ENCODE measurements at regions not wholly inside any gene's neighbourhood (a gene's known extent, or its start where the extent isn't known, plus 50 kb on each side); places are given as distances from the start of the nearest gene placed in this dataset.

DNA sequence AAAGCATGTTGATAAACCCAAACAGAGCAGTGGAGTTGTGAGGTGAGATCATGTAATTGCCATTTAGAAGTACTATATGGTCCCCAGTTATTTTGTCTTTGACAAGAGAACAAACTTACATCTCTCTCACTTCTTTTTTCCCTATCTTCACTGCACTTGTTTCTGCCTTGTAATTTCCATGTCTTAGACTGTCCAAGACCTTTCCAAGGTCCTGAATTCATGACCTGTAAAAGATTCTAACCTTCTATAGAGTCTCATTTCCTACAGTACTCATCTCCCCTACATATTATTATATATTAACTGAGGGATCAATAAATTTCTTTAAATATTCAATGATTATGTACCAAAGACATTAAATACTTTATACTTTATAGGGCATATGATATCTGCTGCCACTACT lies 295.3 kb upstream of the KIF2B start:
- Histone ChIP-seq H3K27ac (ENCODE audit: low read length) (no peak overlapping the region), H3K4me3 (ENCODE audit: low read length) (no peak overlapping the region), H3K27me3 (ENCODE audit: control insufficient read depth, insufficient read depth, low read length) (no peaks in the 10 kb centered on the region), H3K4me1 (ENCODE audit: control insufficient read depth, insufficient read depth, low read length) (no peaks in the 10 kb centered on the region), H3K36me3 (ENCODE audit: control insufficient read depth, insufficient read depth, low read length) (no peaks in the 10 kb centered on the region), H3K9me3 (replicated peaks; ENCODE audit: control insufficient read depth, low read depth, low read length) (no peaks in the 10 kb centered on the region)
- DNase-seq = no peak

GRCh38 chr17:53525590-53525989 lies 297.1 kb upstream of the KIF2B start:
- WGBS (ENCODE audit: insufficient coverage) = no CpG with 5 or more reads among the region's 2 CpGs
- H3K27ac ChIP-seq (ENCODE audit: low read length) = no peak overlapping the region
- no peaks in the 10 kb centered on the region for H3K36me3 ChIP-seq (ENCODE audit: control insufficient read depth, insufficient read depth, low read length)
- DNase-seq = no peak
- no peak overlapping the region for H3K4me3 ChIP-seq (ENCODE audit: low read length)
- no peaks in the 10 kb centered on the region for H3K9me3 ChIP-seq (replicated peaks; ENCODE audit: control insufficient read depth, low read depth, low read length)
- no peaks in the 10 kb centered on the region for H3K4me1 ChIP-seq (ENCODE audit: control insufficient read depth, insufficient read depth, low read length)
- no peaks in the 10 kb centered on the region for H3K27me3 ChIP-seq (ENCODE audit: control insufficient read depth, insufficient read depth, low read length)

DNA sequence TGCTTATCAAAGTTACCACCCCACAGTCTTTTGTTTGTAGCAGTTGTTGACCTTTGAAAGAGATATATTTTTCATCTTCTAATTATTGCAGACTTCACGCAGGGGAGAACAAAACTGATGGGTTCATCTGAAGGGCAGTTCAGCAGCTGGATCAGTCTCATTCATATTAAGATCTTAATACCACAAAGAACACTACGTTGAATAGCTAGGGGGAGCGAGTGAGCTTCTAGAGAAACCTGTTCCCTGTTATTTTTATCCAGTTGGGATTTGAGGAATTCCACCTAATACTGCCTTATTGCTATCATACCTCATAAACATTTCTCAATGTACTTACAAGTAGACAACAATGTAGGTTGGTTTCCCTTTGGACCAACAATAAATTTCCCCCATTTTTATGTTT lies 306.1 kb upstream of the KIF2B start:
- Histone ChIP-seq H3K4me1 (ENCODE audit: control insufficient read depth, insufficient read depth, low read length) (no peaks in the 10 kb centered on the region), H3K4me3 (ENCODE audit: low read length) (no peak overlapping the region), H3K27me3 (ENCODE audit: control insufficient read depth, insufficient read depth, low read length) (no peaks in the 10 kb centered on the region), H3K9me3 (replicated peaks; ENCODE audit: control insufficient read depth, low read depth, low read length) (no peaks in the 10 kb centered on the region), H3K36me3 (ENCODE audit: control insufficient read depth, insufficient read depth, low read length) (no peaks in the 10 kb centered on the region), H3K27ac (ENCODE audit: low read length) (no peak overlapping the region)
- no peak for DNase-seq
- WGBS (ENCODE audit: insufficient coverage) = no CpG with 5 or more reads among the region's 3 CpGs

- Histone ChIP-seq H3K9me3 (replicated peaks; ENCODE audit: control insufficient read depth, low read depth, low read length) (no peaks in the 10 kb centered on the region), H3K27me3 (ENCODE audit: control insufficient read depth, insufficient read depth, low read length) (no peaks in the 10 kb centered on the region), H3K27ac (ENCODE audit: low read length) (no peak overlapping the region), H3K36me3 (ENCODE audit: control insufficient read depth, insufficient read depth, low read length) (no peaks in the 10 kb centered on the region), H3K4me1 (ENCODE audit: control insufficient read depth, insufficient read depth, low read length) (no peaks in the 10 kb centered on the region), H3K4me3 (ENCODE audit: low read length) (no peak overlapping the region)
- no CpG with 5 or more reads among the region's 2 CpGs for WGBS (ENCODE audit: insufficient coverage)
- DNase-seq = no peak
These were observed 323.4 kb upstream of the KIF2B start for GRCh38 chr17:53499277-53499676.

DNA sequence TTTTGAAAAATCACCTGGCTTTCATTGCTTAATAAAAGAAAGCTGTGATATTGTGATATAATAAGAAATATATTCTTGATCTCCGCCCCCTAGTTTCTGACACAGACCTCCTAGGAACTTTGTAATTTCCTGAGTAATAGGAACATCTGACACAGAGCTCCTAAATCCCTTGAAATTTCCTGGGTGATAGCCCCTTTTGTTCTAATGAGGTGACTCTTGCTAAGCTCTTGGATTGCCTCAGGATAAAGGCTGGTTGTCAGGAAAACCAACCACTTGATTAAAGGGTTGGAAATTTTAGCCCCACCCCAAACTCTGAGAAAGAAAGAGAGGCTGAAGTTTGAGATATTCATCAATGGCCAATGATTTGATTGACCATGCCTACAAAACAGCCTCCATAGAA lies 326.4 kb upstream of the KIF2B start:
- H3K4me3 ChIP-seq (ENCODE audit: low read length) = no peak overlapping the region
- no peaks in the 10 kb centered on the region for H3K27me3 ChIP-seq (ENCODE audit: control insufficient read depth, insufficient read depth, low read length)
- WGBS (ENCODE audit: insufficient coverage) = no CpG with 5 or more reads among the region's 1 CpG
- no peak for DNase-seq
- no peak overlapping the region for H3K27ac ChIP-seq (ENCODE audit: low read length)
- no peaks in the 10 kb centered on the region for H3K9me3 ChIP-seq (replicated peaks; ENCODE audit: control insufficient read depth, low read depth, low read length)
- no peaks in the 10 kb centered on the region for H3K4me1 ChIP-seq (ENCODE audit: control insufficient read depth, insufficient read depth, low read length)
- H3K36me3 ChIP-seq (ENCODE audit: control insufficient read depth, insufficient read depth, low read length) = no peaks in the 10 kb centered on the region

DNA sequence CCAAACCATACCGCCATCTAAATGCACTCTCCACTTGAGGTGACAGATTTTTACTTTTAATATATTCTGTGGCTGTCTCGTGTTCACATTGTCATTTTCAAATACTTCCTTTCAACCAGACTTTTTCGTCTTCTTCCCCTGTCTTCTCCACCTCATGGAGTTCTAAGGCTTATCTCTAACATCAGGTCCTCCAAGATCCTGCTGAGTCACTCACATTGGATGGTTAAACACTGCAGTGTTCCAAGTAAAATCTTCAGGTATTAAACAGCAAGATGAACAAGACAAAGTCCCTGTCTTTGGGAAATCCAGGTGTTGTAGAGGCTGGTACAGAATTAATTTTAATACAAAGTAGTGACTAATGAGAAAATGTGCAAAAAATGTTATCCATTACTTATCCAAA lies 330.2 kb upstream of the KIF2B start:
- Histone ChIP-seq H3K4me3 (ENCODE audit: low read length) (no peak overlapping the region), H3K9me3 (replicated peaks; ENCODE audit: control insufficient read depth, low read depth, low read length) (no peaks in the 10 kb centered on the region), H3K4me1 (ENCODE audit: control insufficient read depth, insufficient read depth, low read length) (no peaks in the 10 kb centered on the region), H3K36me3 (ENCODE audit: control insufficient read depth, insufficient read depth, low read length) (no peaks in the 10 kb centered on the region), H3K27ac (ENCODE audit: low read length) (no peak overlapping the region), H3K27me3 (ENCODE audit: control insufficient read depth, insufficient read depth, low read length) (no peaks in the 10 kb centered on the region)
- DNase-seq = no peak
- 100% methylated on average over 1 of the region's 3 CpGs for WGBS (ENCODE audit: insufficient coverage)

DNA sequence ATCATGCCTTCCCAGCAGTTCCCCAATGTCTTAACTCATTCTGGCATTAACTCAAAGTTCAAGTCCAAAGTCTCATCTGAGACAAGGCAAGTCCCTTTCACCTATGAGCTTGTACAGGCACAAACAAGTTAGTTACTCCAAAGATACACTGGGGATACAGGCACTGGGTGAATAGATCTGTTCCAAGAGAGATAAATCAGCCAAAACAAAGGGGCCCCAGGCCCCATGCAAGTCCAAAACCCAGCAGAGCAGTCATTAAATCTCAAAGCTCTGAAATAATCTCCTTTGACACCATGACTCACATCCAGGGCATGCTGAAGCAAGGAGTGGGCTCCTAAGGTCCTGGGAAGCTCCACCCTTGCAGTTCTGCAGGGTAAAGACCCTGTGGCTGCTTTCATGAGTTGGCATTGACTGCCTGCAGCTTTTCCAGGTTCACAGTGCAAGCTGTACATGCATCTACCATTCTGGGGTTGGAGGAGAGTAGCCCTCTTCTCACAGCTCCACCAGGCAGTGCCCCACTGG lies 332.2 kb upstream of the KIF2B start:
- no peak for DNase-seq
- Histone ChIP-seq H3K4me3 (ENCODE audit: low read length) (no peak overlapping the region), H3K9me3 (replicated peaks; ENCODE audit: control insufficient read depth, low read depth, low read length) (no peaks in the 10 kb centered on the region), H3K27ac (ENCODE audit: low read length) (no peak overlapping the region), H3K27me3 (ENCODE audit: control insufficient read depth, insufficient read depth, low read length) (no peaks in the 10 kb centered on the region), H3K4me1 (ENCODE audit: control insufficient read depth, insufficient read depth, low read length) (no peaks in the 10 kb centered on the region), H3K36me3 (ENCODE audit: control insufficient read depth, insufficient read depth, low read length) (no peaks in the 10 kb centered on the region)

DNA sequence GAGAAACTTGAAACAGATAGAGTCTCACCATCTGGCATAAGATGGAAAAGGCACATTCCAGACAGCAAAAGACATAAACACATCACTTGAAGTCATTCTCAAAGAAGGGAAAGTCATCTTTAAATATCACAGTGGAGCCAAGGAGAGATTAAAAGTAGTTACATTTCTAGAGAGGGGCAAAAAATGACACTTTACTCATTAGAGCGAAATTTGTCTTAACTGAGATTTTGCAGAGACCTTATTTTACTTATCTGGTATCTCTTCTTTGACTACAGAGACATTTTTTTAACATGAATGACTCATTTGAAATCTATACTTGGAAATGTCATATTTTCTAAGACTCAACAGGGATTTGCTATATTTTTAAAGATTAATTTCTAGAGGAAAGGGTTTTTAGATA lies 339.0 kb upstream of the KIF2B start:
- no peak for DNase-seq
- WGBS (ENCODE audit: insufficient coverage) = no CpG with 5 or more reads among the region's 1 CpG
- Histone ChIP-seq H3K36me3 (ENCODE audit: control insufficient read depth, insufficient read depth, low read length) (no peaks in the 10 kb centered on the region), H3K4me1 (ENCODE audit: control insufficient read depth, insufficient read depth, low read length) (no peaks in the 10 kb centered on the region), H3K9me3 (replicated peaks; ENCODE audit: control insufficient read depth, low read depth, low read length) (no peaks in the 10 kb centered on the region), H3K27ac (ENCODE audit: low read length) (no peak overlapping the region), H3K4me3 (ENCODE audit: low read length) (no peak overlapping the region), H3K27me3 (ENCODE audit: control insufficient read depth, insufficient read depth, low read length) (no peaks in the 10 kb centered on the region)

DNA sequence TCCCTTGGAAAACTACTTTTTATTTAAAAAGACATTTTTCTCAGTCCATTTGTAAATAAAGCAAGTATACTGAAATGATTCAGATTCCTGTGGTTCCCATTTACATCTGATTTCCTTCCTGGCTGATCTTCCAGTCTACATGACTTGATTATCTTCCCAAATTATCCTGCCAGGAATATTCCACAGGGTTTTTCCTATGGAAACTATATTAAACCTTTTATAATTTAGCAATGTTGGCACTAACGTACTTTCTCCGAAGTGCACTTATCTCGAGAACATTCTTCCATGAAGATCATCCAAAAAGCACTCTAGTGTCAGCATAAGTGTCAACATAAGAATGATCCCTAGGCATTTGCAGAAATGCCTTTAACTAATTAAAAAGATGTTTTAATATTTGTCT lies 347.7 kb upstream of the KIF2B start:
- Histone ChIP-seq H3K27ac (ENCODE audit: low read length) (no peak overlapping the region), H3K36me3 (ENCODE audit: control insufficient read depth, insufficient read depth, low read length) (no peaks in the 10 kb centered on the region), H3K4me3 (ENCODE audit: low read length) (no peak overlapping the region), H3K9me3 (replicated peaks; ENCODE audit: control insufficient read depth, low read depth, low read length) (no peaks in the 10 kb centered on the region), H3K4me1 (ENCODE audit: control insufficient read depth, insufficient read depth, low read length) (no peaks in the 10 kb centered on the region), H3K27me3 (ENCODE audit: control insufficient read depth, insufficient read depth, low read length) (no peaks in the 10 kb centered on the region)
- WGBS (ENCODE audit: insufficient coverage) = no CpG with 5 or more reads among the region's 3 CpGs
- DNase-seq = peak; percentile 72

- H3K27me3 ChIP-seq (ENCODE audit: control insufficient read depth, insufficient read depth, low read length) = no peaks in the 10 kb centered on the region
- no peaks in the 10 kb centered on the region for H3K4me1 ChIP-seq (ENCODE audit: control insufficient read depth, insufficient read depth, low read length)
- no peak overlapping the region for H3K27ac ChIP-seq (ENCODE audit: low read length)
- no CpG with 5 or more reads among the region's 1 CpG for WGBS (ENCODE audit: insufficient coverage)
- DNase-seq = no peak
- no peaks in the 10 kb centered on the region for H3K36me3 ChIP-seq (ENCODE audit: control insufficient read depth, insufficient read depth, low read length)
- H3K4me3 ChIP-seq (ENCODE audit: low read length) = no peak overlapping the region
- no peaks in the 10 kb centered on the region for H3K9me3 ChIP-seq (replicated peaks; ENCODE audit: control insufficient read depth, low read depth, low read length)
These were observed 350.1 kb upstream of the KIF2B start for GRCh38 chr17:53472586-53472985.

GRCh38 chr17:53471514-53471913 lies 351.2 kb upstream of the KIF2B start:
- Histone ChIP-seq H3K9me3 (replicated peaks; ENCODE audit: control insufficient read depth, low read depth, low read length) (no peaks in the 10 kb centered on the region), H3K36me3 (ENCODE audit: control insufficient read depth, insufficient read depth, low read length) (no peaks in the 10 kb centered on the region), H3K27me3 (ENCODE audit: control insufficient read depth, insufficient read depth, low read length) (no peaks in the 10 kb centered on the region), H3K4me1 (ENCODE audit: control insufficient read depth, insufficient read depth, low read length) (no peaks in the 10 kb centered on the region), H3K4me3 (ENCODE audit: low read length) (no peak overlapping the region), H3K27ac (ENCODE audit: low read length) (no peak overlapping the region)
- no peak for DNase-seq
- no CpG with 5 or more reads among the region's 7 CpGs for WGBS (ENCODE audit: insufficient coverage)

Measured in muscle of leg (tissue), 3 donors.